LNCAP (cell line): ENCODE measurements at regions not wholly inside any gene's neighbourhood (a gene's known extent, or its start where the extent isn't known, plus 50 kb on each side); places are given as distances from the start of the nearest gene placed in this dataset.

Experiments used
- CTCF ChIP-seq: fragments of 450-650 bp; IDR thresholded peaks from 2 replicates; pipeline ENCODE4 v1.5.1; 2017; ENCODE audit warnings: mild to moderate bottlenecking

GRCh38 chr3:124496061-124496460 lies 234.2 kb upstream of the UMPS start:
- TF ChIP-seq CTCF = no peak

GRCh38 chr3:124497487-124497886 lies 232.8 kb upstream of the UMPS start:
- no peak for TF ChIP-seq CTCF

- no peak for TF ChIP-seq CTCF
Measured at GRCh38 chr3:124498891-124499290, 231.4 kb upstream of the UMPS start.

- no peak for TF ChIP-seq CTCF
Measured at GRCh38 chr3:124504332-124505059, 225.8 kb upstream of the UMPS start.

GRCh38 chr3:124509884-124510283 lies 220.4 kb upstream of the UMPS start:
- TF ChIP-seq CTCF = no peak

- TF ChIP-seq CTCF = no peak
Measured at GRCh38 chr3:124510290-124510689, 220.0 kb upstream of the UMPS start.

GRCh38 chr3:124512881-124513609 lies 217.2 kb upstream of the UMPS start:
- no peak; the same call in 1 of the 2 replicates for TF ChIP-seq CTCF
